ENCODE measurements at regions not wholly inside any gene's neighbourhood (a gene's known extent, or its start where the extent isn't known, plus 50 kb on each side); places are given as distances from the start of the nearest gene placed in this dataset.

DNA sequence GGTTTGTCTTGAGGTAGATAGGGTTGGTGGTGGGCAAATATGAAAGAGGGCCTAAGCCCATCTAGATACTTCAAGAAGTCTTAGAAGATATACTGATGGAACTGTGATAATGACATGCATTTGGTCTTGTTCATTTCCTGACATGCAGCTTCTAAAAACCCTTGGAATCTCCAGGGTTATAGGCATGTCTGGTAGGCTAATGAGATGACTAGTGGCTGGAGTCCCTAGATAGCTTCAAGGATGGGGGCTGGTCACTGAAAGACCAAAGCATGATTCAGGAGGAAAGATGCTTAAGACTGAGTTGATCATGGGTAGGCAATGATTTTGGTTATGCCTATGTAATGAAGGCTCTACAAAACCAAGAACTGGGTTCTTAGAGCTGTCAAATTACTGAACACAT lies 217.9 kb upstream of the MOCS1 start:
- no peak for TF ChIP-seq CTCF (IDR thresholded peaks at IDR 0.05)
- no peaks in the 10 kb centered on the region for H3K27me3 ChIP-seq
- intact Hi-C loops (cut with DNase I): no loop called here
- H3K27ac ChIP-seq: no peak overlapping the region
- no peak overlapping the region for H3K4me3 ChIP-seq
- H3K4me1 ChIP-seq: no peaks in the 10 kb centered on the region
- no peaks in the 10 kb centered on the region for H3K9me3 ChIP-seq
- H3K36me3 ChIP-seq: no peaks in the 10 kb centered on the region
- ATAC-seq (no peak), DNase-seq (no peak)

- no peak for TF ChIP-seq CTCF (IDR thresholded peaks at IDR 0.05)
- no peak overlapping the region for H3K4me3 ChIP-seq
- H3K27me3 ChIP-seq: no peaks in the 10 kb centered on the region
- intact Hi-C loops (cut with DNase I): no loop called here
- no peak for ATAC-seq
- H3K9me3 ChIP-seq: no peaks in the 10 kb centered on the region
- H3K27ac ChIP-seq: no peak overlapping the region
- no peak for DNase-seq
- H3K4me1 ChIP-seq: no peaks in the 10 kb centered on the region
- H3K36me3 ChIP-seq: no peaks in the 10 kb centered on the region
Measured at GRCh38 chr6:40148882-40149573, 214.8 kb upstream of the MOCS1 start.

DNA sequence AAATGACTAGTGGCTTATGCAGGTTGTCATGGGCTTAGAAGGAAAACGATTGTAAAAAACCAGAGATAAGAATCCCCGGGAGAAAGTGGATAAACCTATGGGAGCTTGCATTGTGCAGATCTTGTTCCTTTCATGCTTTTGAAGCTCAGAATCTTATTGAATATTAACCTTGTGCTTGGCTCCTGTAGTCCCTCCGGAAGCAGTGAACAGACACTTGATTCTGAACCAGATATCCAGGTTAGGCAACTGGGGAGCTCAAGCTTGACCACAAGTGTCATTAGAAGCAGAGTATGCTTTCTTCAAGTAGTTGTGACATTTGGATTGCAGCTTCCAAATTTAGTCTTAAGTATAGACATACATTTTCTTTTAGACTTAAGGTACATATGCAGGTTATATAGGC lies 212.6 kb upstream of the MOCS1 start:
- ATAC-seq (peak; percentile 71), DNase-seq (no peak)
- Histone ChIP-seq H3K27me3 (no peaks in the 10 kb centered on the region), H3K27ac (peak overlapping the region; percentile 38), H3K36me3 (no peaks in the 10 kb centered on the region), H3K4me1 (no peaks in the 10 kb centered on the region), H3K4me3 (no peak overlapping the region), H3K9me3 (no peaks in the 10 kb centered on the region)
- TF ChIP-seq CTCF (IDR thresholded peaks at IDR 0.05): no peak
- intact Hi-C loops (cut with DNase I): no loop called here

GRCh38 chr6:40139447-40139846 lies 205.2 kb upstream of the MOCS1 start:
- H3K9me3 ChIP-seq: no peaks in the 10 kb centered on the region
- TF ChIP-seq CTCF (IDR thresholded peaks at IDR 0.05): no peak
- no peak overlapping the region for H3K4me3 ChIP-seq
- H3K36me3 ChIP-seq: no peaks in the 10 kb centered on the region
- H3K27me3 ChIP-seq: no peaks in the 10 kb centered on the region
- DNase-seq (no peak), ATAC-seq (no peak)
- H3K27ac ChIP-seq: no peak overlapping the region
- intact Hi-C loops (cut with DNase I): no loop called here
- no peaks in the 10 kb centered on the region for H3K4me1 ChIP-seq

DNA sequence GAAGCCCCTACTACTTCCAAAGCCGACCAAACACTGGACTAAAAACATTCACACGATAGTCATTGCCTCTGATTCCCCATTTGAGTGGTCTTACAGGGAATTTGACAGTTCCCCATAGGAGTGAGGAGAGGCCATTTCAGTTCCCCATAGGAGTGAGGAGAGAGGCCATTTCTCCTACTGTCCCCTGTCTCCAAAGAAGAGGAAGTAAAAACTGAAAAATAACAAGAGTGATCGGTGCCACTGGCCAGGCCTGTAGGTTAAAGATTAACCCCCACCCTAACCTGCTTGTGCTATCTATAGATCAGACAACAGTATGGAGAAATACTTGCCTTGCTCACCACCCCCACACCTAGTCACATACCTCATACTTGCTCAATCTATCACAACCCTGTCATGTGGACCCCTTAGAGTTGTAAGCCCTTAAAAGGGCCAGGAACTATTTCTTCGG lies 204.0 kb upstream of the MOCS1 start:
- ATAC-seq (peak; percentile 15), DNase-seq (no peak)
- Histone ChIP-seq H3K9me3 (no peaks in the 10 kb centered on the region), H3K4me3 (no peak overlapping the region), H3K27ac (no peak overlapping the region), H3K27me3 (no peaks in the 10 kb centered on the region), H3K36me3 (no peaks in the 10 kb centered on the region), H3K4me1 (no peaks in the 10 kb centered on the region)
- intact Hi-C loops (cut with DNase I): no loop called here
- TF ChIP-seq CTCF (IDR thresholded peaks at IDR 0.05): no peak
